Tibial nerve (tissue), 4 donors: ENCODE measurements at regions not wholly inside any gene's neighbourhood (a gene's known extent, or its start where the extent isn't known, plus 50 kb on each side); places are given as distances from the start of the nearest gene placed in this dataset.
A peak's percentile ranks its signal among the peaks of the same experiment; 100 is the strongest.

Experiments
- DNase-seq, 2 donors: peaks; one replicate each; pipeline ENCODE4 v3.0.0-alpha.2; 2019; ENCODE audit warnings: low spot score in 2 of 2
- H3K27ac ChIP-seq, 4 donors: fragments of 200-600 bp; sonication (generic) in 3 of 4; one replicate each; pipeline ENCODE4 v1.5.1; 2017 to 2019; ENCODE audit warnings: mild to moderate bottlenecking in 1 of 4
- H3K27me3 ChIP-seq, 2 donors: fragments of 200-600 bp; sonication (generic) in 1 of 2; one replicate each; pipeline versions ENCODE4 v1.5.1 to v1.6.0; 2017 to 2019
- H3K36me3 ChIP-seq, 3 donors: fragments of 200-600 bp; sonication (generic); one replicate each; pipeline ENCODE4 v1.5.1; 2018 to 2019
- H3K4me1 ChIP-seq, 4 donors: fragments of 200-600 bp; sonication (generic) in 3 of 4; one replicate each; pipeline ENCODE4 v1.5.1; 2017 to 2019
- H3K4me3 ChIP-seq, 4 donors: fragments of 200-600 bp; sonication (generic) in 3 of 4; one replicate each; pipeline ENCODE4 v1.5.1; 2017 to 2019; ENCODE audit warnings: mild to moderate bottlenecking in 1 of 4, moderate library complexity in 1 of 4
- H3K9me3 ChIP-seq, 4 donors: fragments of 200-600 bp; sonication (generic) in 3 of 4; one replicate each; pipeline ENCODE4 v1.5.1; 2017 to 2019
- CTCF ChIP-seq, 5 experiments: fragments of 200-600 bp in 3 of 5; fragments of 450-650 bp in 2 of 5; sonication (generic) in 3 of 5; IDR thresholded peaks; one replicate each; pipeline ENCODE4 v1.5.1; 2016 to 2019; ENCODE audit warnings: antibody characterized with exemption in 5 of 5, mild to moderate bottlenecking in 3 of 5, moderate library complexity in 2 of 5
- EP300 ChIP-seq, 2 donors: sonication (generic); formaldehyde crosslinking; IDR thresholded peaks; one replicate each; pipeline ENCODE4 v1.6.1; 2017; ENCODE audit warnings: antibody characterized with exemption in 2 of 2, mild to moderate bottlenecking in 1 of 2
- POLR2A ChIP-seq, 2 donors: fragments of 450-650 bp; IDR thresholded peaks; one replicate each; pipeline ENCODE4 v1.6.1; 2017; ENCODE audit warnings: antibody characterized with exemption in 2 of 2, mild to moderate bottlenecking in 2 of 2, moderate library complexity in 2 of 2
- WGBS, 2 donors: methylation state at CpG; one replicate each; pipeline ENCODE4 v1.1.5; 2018; 5-methylcytosine and 5-hydroxymethylcytosine counted together

- TF ChIP-seq POLR2A (IDR thresholded peaks at IDR 0.05): no peak
- peak; percentile 5 to 44 (median 40) for TF ChIP-seq CTCF (IDR thresholded peaks at IDR 0.05)
- H3K4me1 ChIP-seq: peaks cover 0 to 5% (median 0%) of the 10 kb centered on the region in 4 donors
- peaks cover 0 to 28% of the 10 kb centered on the region in 2 donors for H3K27me3 ChIP-seq
- WGBS, 2 donors: 9 to 15% methylated on average over 17 to 21 of the region's 21 CpGs
- H3K36me3 ChIP-seq: no peaks in the 10 kb centered on the region
- no peak overlapping the region for H3K27ac ChIP-seq
- H3K4me3 ChIP-seq: no peak overlapping the region
- DNase-seq: peak in 1 of 2 donors; percentile 16
- no peaks in the 10 kb centered on the region for H3K9me3 ChIP-seq
Measured at GRCh38 chr20:56974499-56975250, 291.8 kb downstream of the BMP7 start.

GRCh38 chr20:56975838-56976237, 290.6 kb downstream of the BMP7 start:
- Histone ChIP-seq H3K4me1 (peaks cover 0 to 5% (median 0%) of the 10 kb centered on the region in 4 donors), H3K36me3 (no peaks in the 10 kb centered on the region), H3K27me3 (peaks cover 0 to 28% of the 10 kb centered on the region in 2 donors), H3K27ac (no peak overlapping the region), H3K4me3 (no peak overlapping the region), H3K9me3 (no peaks in the 10 kb centered on the region)
- TF ChIP-seq POLR2A (IDR thresholded peaks at IDR 0.05): no peak
- TF ChIP-seq CTCF (IDR thresholded peaks at IDR 0.05): no peak
- TF ChIP-seq EP300 (IDR thresholded peaks at IDR 0.05): no peak
- DNase-seq: no peak
- 77 to 89% methylated on average over 2 of the region's 2 CpGs for WGBS, 2 donors

- H3K4me3 ChIP-seq: no peak overlapping the region
- DNase-seq: no peak
- H3K27me3 ChIP-seq: peaks cover 0 to 28% of the 10 kb centered on the region in 2 donors
- no peaks in the 10 kb centered on the region for H3K36me3 ChIP-seq
- peaks cover 0 to 5% (median 0%) of the 10 kb centered on the region in 4 donors for H3K4me1 ChIP-seq
- no peak for TF ChIP-seq CTCF (IDR thresholded peaks at IDR 0.05)
- TF ChIP-seq POLR2A (IDR thresholded peaks at IDR 0.05): no peak
- no peak for TF ChIP-seq EP300 (IDR thresholded peaks at IDR 0.05)
- WGBS, 2 donors: 74 to 82% methylated on average over 10 of the region's 10 CpGs
- no peaks in the 10 kb centered on the region for H3K9me3 ChIP-seq
- H3K27ac ChIP-seq: no peak overlapping the region
Measured at GRCh38 chr20:56976336-56976735, 290.1 kb downstream of the BMP7 start.

GRCh38 chr20:56978475-56978874, 288.0 kb downstream of the BMP7 start:
- no peak for DNase-seq
- H3K4me3 ChIP-seq: no peak overlapping the region
- peaks cover 0 to 1% (median 0%) of the 10 kb centered on the region in 4 donors for H3K9me3 ChIP-seq
- TF ChIP-seq EP300 (IDR thresholded peaks at IDR 0.05) (no peak), CTCF (IDR thresholded peaks at IDR 0.05) (no peak), POLR2A (IDR thresholded peaks at IDR 0.05) (no peak)
- peaks cover 0 to 5% (median 0%) of the 10 kb centered on the region in 4 donors for H3K4me1 ChIP-seq
- no peaks in the 10 kb centered on the region for H3K36me3 ChIP-seq
- H3K27ac ChIP-seq: no peak overlapping the region
- WGBS, 2 donors: 84% methylated on average over 13 of the region's 13 CpGs
- peaks cover 0 to 28% of the 10 kb centered on the region in 2 donors for H3K27me3 ChIP-seq

- Histone ChIP-seq H3K27ac (no peak overlapping the region), H3K36me3 (no peaks in the 10 kb centered on the region), H3K4me1 (peaks cover 0 to 5% (median 0%) of the 10 kb centered on the region in 4 donors), H3K27me3 (peaks cover 0 to 30% of the 10 kb centered on the region in 2 donors), H3K4me3 (no peak overlapping the region), H3K9me3 (peaks cover 0 to 8% (median 0%) of the 10 kb centered on the region in 4 donors)
- WGBS, 2 donors: 75 to 86% methylated on average over 4 to 5 of the region's 5 CpGs
- no peak for DNase-seq
- TF ChIP-seq POLR2A (IDR thresholded peaks at IDR 0.05) (no peak), EP300 (IDR thresholded peaks at IDR 0.05) (no peak), CTCF (IDR thresholded peaks at IDR 0.05) (no peak)
Measured at GRCh38 chr20:56979125-56979524, 287.3 kb downstream of the BMP7 start.
